H9 (cell line): ENCODE measurements at regions not wholly inside any gene's neighbourhood (a gene's known extent, or its start where the extent isn't known, plus 50 kb on each side); places are given as distances from the start of the nearest gene placed in this dataset.

Experiments
- DNase-seq: peaks from one replicate; pipeline ENCODE4 v3.0.0-alpha.2; 2017
- H2AFZ ChIP-seq: one replicate; pipeline ENCODE4 v1.6.1; 2013; ENCODE audit warnings: mild to moderate bottlenecking, low read length, control low read depth, moderate library complexity
- H2AK5ac ChIP-seq: 2 replicates; pipeline ENCODE4 v1.6.1; 2013; ENCODE audit warnings: low read length, control low read depth, mixed read lengths; ENCODE audit not compliant: insufficient read length
- H2BK120ac ChIP-seq: one replicate; pipeline ENCODE4 v1.6.1; 2013; ENCODE audit warnings: low read depth, mild to moderate bottlenecking, low read length, control low read depth, inconsistent platforms; ENCODE audit not compliant: poor library complexity, severe bottlenecking
- H2BK12ac ChIP-seq: 2 replicates; pipeline ENCODE4 v1.6.1; 2013; ENCODE audit warnings: low read length, control low read depth, mixed read lengths, low read depth; ENCODE audit not compliant: insufficient read length
- H2BK15ac ChIP-seq: 2 replicates; pipeline ENCODE4 v1.6.1; 2013; ENCODE audit warnings: low read depth, low read length, control low read depth
- H2BK20ac ChIP-seq: one replicate; pipeline ENCODE4 v1.6.1; 2013; ENCODE audit warnings: low read depth, mild to moderate bottlenecking, low read length, control low read depth, inconsistent platforms; ENCODE audit not compliant: poor library complexity, severe bottlenecking
- H2BK5ac ChIP-seq: 2 replicates; pipeline ENCODE4 v1.6.1; 2013; ENCODE audit warnings: low read length, control low read depth, mixed read lengths; ENCODE audit not compliant: insufficient read length
- H3K14ac ChIP-seq: 2 replicates; pipeline ENCODE4 v1.6.1; 2013; ENCODE audit warnings: low read length, control low read depth; ENCODE audit not compliant: insufficient read depth
- H3K18ac ChIP-seq: 2 replicates; pipeline ENCODE4 v1.6.1; 2013; ENCODE audit warnings: low read depth, mild to moderate bottlenecking, mixed read lengths, low read length, control low read depth; ENCODE audit not compliant: insufficient read length
- H3K23ac ChIP-seq: 2 replicates; pipeline ENCODE4 v1.6.1; 2013; ENCODE audit warnings: low read length, control low read depth, mixed read lengths, low read depth; ENCODE audit not compliant: insufficient read length
- H3K23me2 ChIP-seq: 2 replicates; pipeline ENCODE4 v1.6.1; 2013; ENCODE audit warnings: low read depth, mild to moderate bottlenecking, mixed read lengths, low read length, control low read depth; ENCODE audit not compliant: insufficient read length, poor library complexity, severe bottlenecking
- H3K27ac ChIP-seq: 2 replicates; pipeline ENCODE4 v1.5.1; 2013; ENCODE audit warnings: low read length, control low read depth, mixed read lengths, low read depth; ENCODE audit not compliant: insufficient read length
- H3K27me3 ChIP-seq: 2 replicates; pipeline ENCODE4 v1.6.1; 2013; ENCODE audit warnings: low read length, control low read depth, inconsistent platforms; ENCODE audit not compliant: insufficient read depth
- H3K4ac ChIP-seq: 2 replicates; pipeline ENCODE4 v1.6.1; 2013; ENCODE audit warnings: low read depth, mild to moderate bottlenecking, control low read depth, inconsistent platforms, low read length, moderate library complexity
- H3K4me1 ChIP-seq: 2 replicates; pipeline ENCODE4 v1.6.1; 2013; ENCODE audit warnings: low read length, control low read depth, inconsistent platforms; ENCODE audit not compliant: insufficient read depth
- H3K4me2 ChIP-seq: 2 replicates; pipeline ENCODE4 v1.6.1; 2013; ENCODE audit warnings: low read length, control low read depth, mixed read lengths; ENCODE audit not compliant: insufficient read length, insufficient read depth
- H3K56ac ChIP-seq: 2 replicates; pipeline ENCODE4 v1.6.1; 2013; ENCODE audit warnings: low read depth, mild to moderate bottlenecking, mixed read lengths, low read length, control low read depth; ENCODE audit not compliant: insufficient read length
- H3K79me1 ChIP-seq: 2 replicates; pipeline ENCODE4 v1.6.1; 2013; ENCODE audit warnings: low read depth, mild to moderate bottlenecking, moderate library complexity, low read length, control low read depth, inconsistent platforms; ENCODE audit not compliant: insufficient read depth, poor library complexity, severe bottlenecking
- H3K79me2 ChIP-seq: 2 replicates; pipeline ENCODE4 v1.6.1; 2013; ENCODE audit warnings: low read length, control low read depth, inconsistent platforms; ENCODE audit not compliant: insufficient read depth
- H3K9ac ChIP-seq: 2 replicates; pipeline ENCODE4 v1.6.1; 2013; ENCODE audit warnings: low read length, control low read depth, mixed read lengths; ENCODE audit not compliant: insufficient read length; ENCODE audit errors: extremely low read depth
- H3K9me3 ChIP-seq: one replicate; pipeline ENCODE4 v1.6.1; 2013; ENCODE audit warnings: low read depth, low read length, inconsistent platforms; ENCODE audit not compliant: control insufficient read depth
- H3T11ph ChIP-seq: one replicate; pipeline ENCODE4 v1.6.1; 2013; ENCODE audit warnings: mild to moderate bottlenecking, low read length, control low read depth, inconsistent platforms
- H4K20me1 ChIP-seq: one replicate; pipeline ENCODE4 v1.6.1; 2013; ENCODE audit not compliant: control insufficient read depth, insufficient read length, insufficient read depth
- H4K5ac ChIP-seq: 2 replicates; pipeline ENCODE4 v1.6.1; 2013; ENCODE audit warnings: low read depth, mild to moderate bottlenecking, mixed read lengths, low read length, control low read depth; ENCODE audit not compliant: insufficient read length
- H4K8ac ChIP-seq: replicated peaks from 2 replicates; pipeline ENCODE4 v1.6.1; 2013; ENCODE audit warnings: low read length, control low read depth, mixed read lengths, low read depth; ENCODE audit not compliant: insufficient read length
- H4K91ac ChIP-seq: 2 replicates; pipeline ENCODE4 v1.6.1; 2013; ENCODE audit warnings: low read depth, mild to moderate bottlenecking, moderate library complexity, mixed read lengths, low read length, control low read depth; ENCODE audit not compliant: insufficient read length
- H3K27ac Mint-ChIP-seq, 3 experiments: 2 replicates in 2 of 3; 3 replicates in 1 of 3; pipeline ENCODE4 v1.8.0; 2020 to 2021; ENCODE audit warnings: mixed read lengths in 3 of 3, mild to moderate bottlenecking in 1 of 3, moderate library complexity in 1 of 3
- H3K27me3 Mint-ChIP-seq: 2 replicates; pipeline ENCODE4 v1.8.0; 2021; ENCODE audit warnings: low read depth, mild to moderate bottlenecking, moderate library complexity, mixed read lengths
- H3K36me3 Mint-ChIP-seq, 3 experiments: 2 replicates in 2 of 3; 3 replicates in 1 of 3; pipeline ENCODE4 v1.8.0; 2020 to 2021; ENCODE audit warnings: low read depth in 3 of 3, mixed read lengths in 3 of 3; ENCODE audit not compliant: insufficient read depth in 1 of 3
- H3K4me1 Mint-ChIP-seq, 2 experiments: 2 replicates each; pipeline ENCODE4 v1.8.0; 2020; ENCODE audit warnings: mixed read lengths in 2 of 2
- H3K4me3 Mint-ChIP-seq, 2 experiments: 2 replicates in 1 of 2; 3 replicates in 1 of 2; pipeline ENCODE4 v1.8.0; 2020 to 2021; ENCODE audit warnings: mild to moderate bottlenecking in 2 of 2, mixed read lengths in 2 of 2, moderate library complexity in 1 of 2
- H3K9me3 Mint-ChIP-seq, 2 experiments: 2 replicates in 1 of 2; 3 replicates in 1 of 2; pipeline ENCODE4 v1.8.0; 2020; ENCODE audit warnings: mild to moderate bottlenecking in 2 of 2, mixed read lengths in 2 of 2, moderate library complexity in 1 of 2
- CTCF ChIP-seq: fragments of 200-600 bp; sonication (generic); conservative IDR thresholded peaks from 3 replicates; pipeline ENCODE4 v1.8.0; 2021; ENCODE audit warnings: antibody characterized with exemption, mild to moderate bottlenecking
- WGBS: extraction: QIAGEN DNeasy Blood & Tissue Kit; methylation state at CpG from one replicate; pipeline ENCODE4 v1.1.7; 2013; ENCODE audit warnings: missing lambda C conversion rate, low lambda C conversion rate, mixed read lengths; ENCODE audit not compliant: insufficient read length; ENCODE audit errors: extremely low coverage; 5-methylcytosine and 5-hydroxymethylcytosine counted together

GRCh38 chr16:58837950-58838349 lies 103.8 kb upstream of the GOT2 start:
- H3T11ph ChIP-seq = no peak overlapping the region
- no peak overlapping the region for H3K27ac ChIP-seq
- no peak overlapping the region for H4K5ac ChIP-seq
- H3K79me1 ChIP-seq = no peaks in the 10 kb centered on the region
- H3K27me3 ChIP-seq = no peaks in the 10 kb centered on the region
- Mint-ChIP-seq H3K4me3 (no peak overlapping the region), H3K4me1 (peaks cover 0 to 8% of the 10 kb centered on the region in 2 experiments; a peak in 2 of 4 replicates), H3K27ac (no peak overlapping the region; a peak in 1 of 7 replicates), H3K9me3 (peaks cover 9 to 12% of the 10 kb centered on the region in 2 experiments), H3K27me3 (no peaks in the 10 kb centered on the region), H3K36me3 (no peaks in the 10 kb centered on the region; a peak in 2 of 7 replicates)
- no peak overlapping the region for H4K91ac ChIP-seq
- H3K56ac ChIP-seq = no peak overlapping the region
- H3K4ac ChIP-seq = no peak overlapping the region
- no peak overlapping the region for H2BK15ac ChIP-seq
- H4K20me1 ChIP-seq = no peaks in the 10 kb centered on the region
- H2AK5ac ChIP-seq = no peak overlapping the region
- H2BK12ac ChIP-seq = no peak overlapping the region
- no peak overlapping the region for H3K9ac ChIP-seq
- H2BK20ac ChIP-seq = no peak overlapping the region
- no peak overlapping the region for H2AFZ ChIP-seq
- H3K4me1 ChIP-seq = no peaks in the 10 kb centered on the region
- H4K8ac ChIP-seq = no peak overlapping the region
- no peaks in the 10 kb centered on the region for H3K9me3 ChIP-seq
- no peak overlapping the region for H2BK5ac ChIP-seq
- TF ChIP-seq CTCF = no peak
- H3K4me2 ChIP-seq = no peak overlapping the region
- no peaks in the 10 kb centered on the region for H3K23me2 ChIP-seq
- DNase-seq = no peak
- no CpG with 5 or more reads among the region's 3 CpGs for whole genome bisulfite sequencing
- H2BK120ac ChIP-seq = no peak overlapping the region
- H3K23ac ChIP-seq = no peak overlapping the region
- no peak overlapping the region for H3K18ac ChIP-seq
- H3K79me2 ChIP-seq = no peaks in the 10 kb centered on the region
- no peak overlapping the region for H3K14ac ChIP-seq
